HepG2 (cell line): ENCODE measurements at regions not wholly inside any gene's neighbourhood (a gene's known extent, or its start where the extent isn't known, plus 50 kb on each side); places are given as distances from the start of the nearest gene placed in this dataset.

Experiments used
- ATAC-seq: fragments of 200-7000 bp; cut with Tn5 transposase; 3 replicates; pipeline ENCODE4 v1.9.1; 2020; ENCODE audit warnings: mild to moderate bottlenecking, moderate library complexity
- BruUV-seq: library from RNA; stranded (reverse); fragments of 400-500 nt; replicated peaks from 2 replicates; lab custom pipeline; 2021; lab: Mats Ljungman, UMichigan
- CTCF ChIA-PET: fragments of 300-600 bp; formaldehyde crosslinking; extraction: SDS; loops from one replicate; lab custom pipeline; 2021; ENCODE audit warnings: low total read pairs, inconsistent platforms, low intra/inter-chr PET ratio; lab: Yijun Ruan, JAX
- POLR2A ChIA-PET: fragments of 350-600 bp; sonication (Branson Sonifier 250); formaldehyde crosslinking; loops from one replicate; lab custom pipeline; 2020; ENCODE audit warnings: antibody characterized with exemption, inconsistent platforms; lab: Yijun Ruan, JAX
- DNase-seq: peaks from one replicate; pipeline ENCODE4 v3.0.0-alpha.2; 2015; ENCODE audit warnings: low spot score
- FAIRE-seq: peaks from 3 replicates; lab custom pipeline; 2011; peaks lifted over from hg19 to GRCh38; lab: Jason Lieb, UNC
- H2AFZ ChIP-seq: one replicate; pipeline ENCODE4 v1.6.1; 2011; ENCODE audit warnings: low read length, inconsistent platforms
- H3K27ac ChIP-seq: fragments of 300-600 bp; 3 replicates; pipeline ENCODE4 v1.8.0; 2011; ENCODE audit warnings: mixed run types, mild to moderate bottlenecking, mixed read lengths, low read length, inconsistent platforms; ENCODE audit not compliant: insufficient read depth; ENCODE audit errors: extremely low read length
- H3K27me3 ChIP-seq, 2 experiments: fragments of 200-600 bp in 1 of 2; 2 replicates in 1 of 2; 3 replicates in 1 of 2; pipeline versions ENCODE4 v1.6.0 to v1.8.0; 2011; ENCODE audit warnings: low read length in 2 of 2, mild to moderate bottlenecking in 2 of 2, moderate library complexity in 2 of 2, inconsistent platforms in 1 of 2; ENCODE audit not compliant: insufficient read depth in 2 of 2, control insufficient read depth in 1 of 2
- H3K36me3 ChIP-seq, 2 experiments: fragments of 200-600 bp in 1 of 2; replicated peaks in 1 of 2; 2 replicates in 1 of 2; 3 replicates in 1 of 2; pipeline versions ENCODE4 v1.5.1 to v1.8.0; 2011; ENCODE audit warnings: low read length in 2 of 2, inconsistent platforms in 1 of 2; ENCODE audit not compliant: insufficient read depth in 2 of 2, control insufficient read depth in 1 of 2
- H3K4me1 ChIP-seq: 2 replicates; pipeline ENCODE4 v1.5.1; 2012; ENCODE audit warnings: low read length, inconsistent platforms; ENCODE audit not compliant: insufficient read depth
- H3K4me2 ChIP-seq: 2 replicates; pipeline ENCODE4 v1.6.0; 2011; ENCODE audit warnings: low read depth, low read length, inconsistent platforms
- H3K4me3 ChIP-seq, 3 experiments: fragments of 200-600 bp in 1 of 3; sonication (generic), shearing (Covaris generic) in 1 of 3; replicated peaks in 1 of 3; 2 replicates each; pipeline ENCODE4 v1.5.1; 2011 to 2016; ENCODE audit warnings: low read length in 3 of 3, inconsistent platforms in 2 of 3, low read depth in 2 of 3, mild to moderate bottlenecking in 2 of 3, control low read depth in 1 of 3, mixed read lengths in 1 of 3; ENCODE audit not compliant: insufficient read depth in 1 of 3
- H3K79me2 ChIP-seq: one replicate; pipeline ENCODE4 v1.6.1; 2011; ENCODE audit warnings: low read length, inconsistent platforms; ENCODE audit not compliant: insufficient read depth
- H3K9ac ChIP-seq: 2 replicates; pipeline ENCODE4 v1.6.0; 2011; ENCODE audit warnings: mild to moderate bottlenecking, low read depth, low read length, inconsistent platforms; ENCODE audit not compliant: insufficient read depth
- H3K9me3 ChIP-seq: 2 replicates; pipeline ENCODE4 v1.5.1; 2012; ENCODE audit warnings: mild to moderate bottlenecking, low read length
- H4K20me1 ChIP-seq: 2 replicates; pipeline ENCODE4 v1.6.0; 2011; ENCODE audit warnings: inconsistent platforms, mild to moderate bottlenecking, low read length, moderate library complexity; ENCODE audit not compliant: insufficient read depth
- AGO2 ChIP-seq: fragments of 200-400 bp; formaldehyde crosslinking; optimal IDR thresholded peaks from 2 replicates; pipeline ENCODE3; 2017; ENCODE audit warnings: mild to moderate bottlenecking, low read depth, low read length, moderate library complexity
- ARID2 ChIP-seq: sonication (generic); formaldehyde crosslinking; IDR thresholded peaks from 2 replicates; pipeline ENCODE4 v1.8.1; 2022; ENCODE audit warnings: mild to moderate bottlenecking, missing genetic modification reagents, borderline replicate concordance
- CBFB ChIP-seq: sonication (generic); formaldehyde crosslinking; IDR thresholded peaks from 2 replicates; pipeline ENCODE4 v1.4.0; 2020; ENCODE audit warnings: missing genetic modification reagents
- CCAR2 ChIP-seq: fragments of 200-400 bp; formaldehyde crosslinking; optimal IDR thresholded peaks from 2 replicates; pipeline ENCODE3; 2018; ENCODE audit warnings: low read depth, mild to moderate bottlenecking, low read length, moderate library complexity
- KDM6A ChIP-seq: IDR thresholded peaks from 2 replicates; pipeline ENCODE4 v1.6.1; 2016; ENCODE audit warnings: low read depth
- MLX ChIP-seq: IDR thresholded peaks from 2 replicates; pipeline ENCODE4 v1.6.1; 2016
- MYC ChIP-seq: sonication (generic); formaldehyde crosslinking; IDR thresholded peaks from 2 replicates; pipeline ENCODE4 v1.9.0; 2021; ENCODE audit warnings: missing genetic modification reagents, borderline replicate concordance
- PRDM10 ChIP-seq: sonication (generic); formaldehyde crosslinking; IDR thresholded peaks from 2 replicates; pipeline ENCODE4 v1.4.0; 2020; ENCODE audit warnings: low read depth, missing genetic modification reagents
- SMAD9 ChIP-seq: sonication (generic); formaldehyde crosslinking; IDR thresholded peaks from 2 replicates; pipeline ENCODE4 v1.5.1; 2020; ENCODE audit warnings: mild to moderate bottlenecking, missing genetic modification reagents
- TMF1 ChIP-seq: sonication (generic); formaldehyde crosslinking; IDR thresholded peaks from 2 replicates; pipeline ENCODE4 v1.8.1; 2022; ENCODE audit warnings: low read depth, missing genetic modification reagents
- XRCC5 ChIP-seq: fragments of 200-400 bp; formaldehyde crosslinking; optimal IDR thresholded peaks from 2 replicates; pipeline ENCODE3; 2017; ENCODE audit warnings: mild to moderate bottlenecking, low read length
- ZFP82 ChIP-seq: sonication (generic); formaldehyde crosslinking; IDR thresholded peaks from 2 replicates; pipeline ENCODE4 v1.5.1; 2020; ENCODE audit warnings: mild to moderate bottlenecking, missing genetic modification reagents, borderline replicate concordance
- ZFP91 ChIP-seq: sonication (generic); formaldehyde crosslinking; IDR thresholded peaks from 2 replicates; pipeline ENCODE4 v1.9.0; 2022; ENCODE audit warnings: missing genetic modification reagents, mild to moderate bottlenecking, borderline replicate concordance
- ZMAT3 ChIP-seq: sonication (generic); formaldehyde crosslinking; conservative IDR thresholded peaks from 2 replicates; pipeline ENCODE4 v1.7.0; 2021; ENCODE audit warnings: missing genetic modification reagents
- ZNF124 ChIP-seq: sonication (generic); formaldehyde crosslinking; IDR thresholded peaks from 2 replicates; pipeline ENCODE4 v1.4.0; 2020; ENCODE audit warnings: missing genetic modification reagents
- ZNF138 ChIP-seq: sonication (generic); formaldehyde crosslinking; IDR thresholded peaks from 2 replicates; pipeline ENCODE4 v1.5.0; 2020; ENCODE audit warnings: mild to moderate bottlenecking, low read depth, missing genetic modification reagents
- ZNF17 ChIP-seq: sonication (generic); formaldehyde crosslinking; IDR thresholded peaks from 2 replicates; pipeline ENCODE4 v1.5.0; 2020; ENCODE audit warnings: mild to moderate bottlenecking, missing genetic modification reagents
- ZNF274 ChIP-seq: sonication (generic); formaldehyde crosslinking; IDR thresholded peaks from 2 replicates; pipeline ENCODE4 v1.5.1; 2020; ENCODE audit warnings: mild to moderate bottlenecking, missing genetic modification reagents
- WGBS: methylation state at CpG from one replicate; pipeline ENCODE4 v1.1.6; 2017; ENCODE audit warnings: low lambda C conversion rate; 5-methylcytosine and 5-hydroxymethylcytosine counted together
- in situ Hi-C: cut with HindIII; loops from 2 replicates; pipeline ENCODE4 v1.10.0; 2017; ENCODE audit warnings: low pct_unique_long_range_greater_than_20kb; ENCODE audit not compliant: extremely low pct_ligation_motif_present
- intact Hi-C: fragments of 100-400 bp; cut with micrococcal nuclease; formaldehyde crosslinking; loops from one replicate; pipeline ENCODE4 v1.10.0; 2022; ENCODE audit not compliant: unreplicated experiment

GRCh38 chr12:98113548-98113947, 401.8 kb upstream of the TMPO start:
- Histone ChIP-seq H3K79me2 (no peaks in the 10 kb centered on the region), H3K4me1 (no peaks in the 10 kb centered on the region), H3K4me2 (no peak overlapping the region), H3K27ac (no peak overlapping the region)
- no peak for ATAC-seq
- CTCF ChIA-PET = no interaction called here
- TF ChIP-seq AGO2 (no peak), ZNF17 (no peak), CCAR2 (no peak), MYC (CRISPR knock-in tag) (no peak), ZNF124 (CRISPR knock-in tag) (no peak), XRCC5 (no peak), ZFP91 (CRISPR knock-in tag) (no peak), PRDM10 (no peak), MLX (no peak), ZNF274 (CRISPR knock-in tag) (no peak), KDM6A (no peak), ZFP82 (CRISPR knock-in tag) (no peak), ZMAT3 (CRISPR knock-in tag) (no peak), ZNF138 (CRISPR knock-in tag) (no peak), ARID2 (CRISPR knock-in tag) (no peak), TMF1 (CRISPR knock-in tag) (no peak), SMAD9 (CRISPR knock-in tag) (no peak), CBFB (CRISPR knock-in tag) (no peak)
- TF ChIP-seq, all 625 proteins: peak for 0
- no peak overlapping the region for H3K4me3 ChIP-seq
- intact Hi-C loops (no loop called here), in situ Hi-C loops (no loop called here)
- no peak overlapping the region for H3K9ac ChIP-seq
- 0% methylated on average over 2 of the region's 2 CpGs for WGBS
- BruUV-seq = no TSS peak
- no peaks in the 10 kb centered on the region for H3K27me3 ChIP-seq
- no peaks in the 10 kb centered on the region for H3K36me3 ChIP-seq
- POLR2A ChIA-PET = no interaction called here
- no peaks in the 10 kb centered on the region for H3K9me3 ChIP-seq
- no peak overlapping the region for H2AFZ ChIP-seq
- DNase-seq = no peak
- no peak for FAIRE-seq
- no peaks in the 10 kb centered on the region for H4K20me1 ChIP-seq
